SK-N-SH (cell line): ENCODE measurements at regions not wholly inside any gene's neighbourhood (a gene's known extent, or its start where the extent isn't known, plus 50 kb on each side); places are given as distances from the start of the nearest gene placed in this dataset.

Source experiments
- CTCF ChIA-PET: fragments of 300-600, 350-600 bp; formaldehyde crosslinking; extraction: SDS; loops from one replicate; lab custom pipeline; 2021; lab: Yijun Ruan, JAX
- POLR2A ChIA-PET: fragments of 350-600 bp; sonication (Branson Sonifier 250); formaldehyde crosslinking; extraction: SDS; loops from one replicate; lab custom pipeline; 2020; ENCODE audit warnings: antibody characterized with exemption, inconsistent platforms; lab: Yijun Ruan, JAX
- DNase-seq: peaks from one replicate; pipeline ENCODE4 v3.0.0; 2012
- H2AFZ ChIP-seq: fragments of 200-600 bp; sonication (generic); 2 replicates; pipeline ENCODE4 v1.8.1; 2016; ENCODE audit warnings: antibody characterized with exemption, mild to moderate bottlenecking, low read depth
- H3F3A ChIP-seq: fragments of 200-600 bp; sonication (generic); replicated peaks from 2 replicates; pipeline ENCODE3; 2016; ENCODE audit warnings: antibody characterized with exemption, mild to moderate bottlenecking; ENCODE audit not compliant: insufficient read depth
- H3K27ac ChIP-seq, 2 experiments: fragments of 200-500 bp in 1 of 2; fragments of 200-600 bp in 1 of 2; sonication (Bioruptor generic) in 1 of 2; sonication (generic), shearing (Covaris generic) in 1 of 2; 2 replicates each; pipeline versions ENCODE4 v1.5.1 to v1.6.1; 2014 to 2016; ENCODE audit warnings: low read depth in 2 of 2, inconsistent platforms in 1 of 2, low read length in 1 of 2, mild to moderate bottlenecking in 1 of 2, mixed read lengths in 1 of 2
- H3K27me3 ChIP-seq: fragments of 200-600 bp; sonication (generic), shearing (Covaris generic); 2 replicates; pipeline ENCODE4 v1.6.1; 2016; ENCODE audit warnings: mixed run types; ENCODE audit not compliant: insufficient read depth
- H3K36me3 ChIP-seq, 2 experiments: fragments of 200-500 bp in 1 of 2; fragments of 200-600 bp in 1 of 2; sonication (Bioruptor generic) in 1 of 2; sonication (generic) in 1 of 2; replicated peaks in 1 of 2; 2 replicates each; pipeline versions ENCODE3 to v1.5.1; 2014 to 2016; ENCODE audit warnings: low read length in 1 of 2, mild to moderate bottlenecking in 1 of 2; ENCODE audit not compliant: insufficient read depth in 2 of 2, control insufficient read depth in 1 of 2
- H3K4me1 ChIP-seq, 2 experiments: fragments of 200-500 bp in 1 of 2; fragments of 200-600 bp in 1 of 2; sonication (Bioruptor generic) in 1 of 2; sonication (generic), shearing (Covaris generic) in 1 of 2; 2 replicates each; pipeline versions ENCODE4 v1.5.1 to v1.6.1; 2014 to 2016; ENCODE audit warnings: low read depth in 1 of 2, low read length in 1 of 2, mixed run types in 1 of 2; ENCODE audit not compliant: insufficient read depth in 2 of 2, control insufficient read depth in 1 of 2
- H3K4me2 ChIP-seq: fragments of 200-600 bp; sonication (generic), shearing (Covaris generic); 2 replicates; pipeline ENCODE4 v1.6.1; 2017; ENCODE audit warnings: mixed run types
- H3K4me3 ChIP-seq, 2 experiments: fragments of 200-500 bp in 1 of 2; fragments of 200-600 bp in 1 of 2; sonication (Bioruptor generic) in 1 of 2; sonication (generic), shearing (Covaris generic) in 1 of 2; 2 replicates each; pipeline versions ENCODE4 v1.5.1 to v1.8.1; 2014 to 2016; ENCODE audit warnings: low read depth in 2 of 2, inconsistent platforms in 1 of 2, low read length in 1 of 2, mild to moderate bottlenecking in 1 of 2, mixed read lengths in 1 of 2, moderate library complexity in 1 of 2
- H3K79me2 ChIP-seq: fragments of 200-600 bp; sonication (generic); 2 replicates; pipeline ENCODE4 v1.8.1; 2017; ENCODE audit warnings: mild to moderate bottlenecking; ENCODE audit not compliant: insufficient read depth
- H3K9ac ChIP-seq: fragments of 200-600 bp; sonication (generic); 2 replicates; pipeline ENCODE4 v1.6.1; 2017; ENCODE audit warnings: mixed run types
- H3K9me2 ChIP-seq: fragments of 200-600 bp; sonication (generic); 2 replicates; pipeline ENCODE4 v1.6.1; 2017; ENCODE audit warnings: mixed run types
- H3K9me3 ChIP-seq: fragments of 200-600 bp; sonication (generic); 2 replicates; pipeline ENCODE4 v1.6.1; 2017; ENCODE audit warnings: mixed run types, mild to moderate bottlenecking, moderate library complexity
- H4K20me1 ChIP-seq: fragments of 200-600 bp; sonication (generic); 2 replicates; pipeline ENCODE4 v1.6.1; 2017; ENCODE audit warnings: mild to moderate bottlenecking, mixed run types; ENCODE audit not compliant: insufficient read depth
- CHD2 ChIP-seq: fragments of 150-350 bp; IDR thresholded peaks from 2 replicates; pipeline ENCODE4 v1.6.1; 2018; ENCODE audit warnings: low read length; ENCODE audit not compliant: partially characterized antibody
- FOXM1 ChIP-seq: IDR thresholded peaks from 2 replicates; pipeline ENCODE4 v1.4.0; 2012; ENCODE audit warnings: low read depth, mild to moderate bottlenecking
- GABPA ChIP-seq: IDR thresholded peaks from 2 replicates; pipeline ENCODE4 v1.4.0; 2012; ENCODE audit warnings: low read depth, mild to moderate bottlenecking
- JUND ChIP-seq: IDR thresholded peaks from 2 replicates; pipeline ENCODE4 v1.4.0; 2012
- MAX ChIP-seq: IDR thresholded peaks from 2 replicates; pipeline ENCODE4 v1.4.0; 2012; ENCODE audit warnings: low read depth
- MXI1 ChIP-seq: IDR thresholded peaks from 2 replicates; pipeline ENCODE4 v1.6.1; 2012; ENCODE audit warnings: mild to moderate bottlenecking, low read depth, low read length, improper control_type of control experiment
- POLR2AphosphoS5 ChIP-seq: IDR thresholded peaks from 2 replicates; pipeline ENCODE4 v1.6.1; 2012; ENCODE audit warnings: low read depth, low read length
- RCOR1 ChIP-seq: fragments of 150-350 bp; IDR thresholded peaks from 2 replicates; pipeline ENCODE4 v1.6.1; 2017; ENCODE audit warnings: antibody characterized with exemption, low read length
- REST ChIP-seq: IDR thresholded peaks from 2 replicates; pipeline ENCODE4 v1.6.1; 2012; ENCODE audit warnings: mild to moderate bottlenecking, low read depth, low read length, moderate library complexity
- RFX5 ChIP-seq: IDR thresholded peaks from 2 replicates; pipeline ENCODE4 v1.6.1; 2012; ENCODE audit warnings: mild to moderate bottlenecking, improper control_type of control experiment, low read length
- SMC3 ChIP-seq: IDR thresholded peaks from 2 replicates; pipeline ENCODE4 v1.6.1; 2012; ENCODE audit warnings: low read depth, low read length, improper control_type of control experiment
- TEAD4 ChIP-seq: IDR thresholded peaks from 2 replicates; pipeline ENCODE4 v1.4.0; 2012; ENCODE audit warnings: mild to moderate bottlenecking, borderline replicate concordance; ENCODE audit not compliant: insufficient read depth
- YY1 ChIP-seq: IDR thresholded peaks from 2 replicates; pipeline ENCODE4 v1.4.0; 2012; ENCODE audit warnings: low read depth, mild to moderate bottlenecking
- WGBS: methylation state at CpG from one replicate; pipeline ENCODE4 v1.1.6; 2017; ENCODE audit warnings: low lambda C conversion rate; 5-methylcytosine and 5-hydroxymethylcytosine counted together

GRCh38 chr13:74082741-74083160 is 51.5 kb downstream of the KLF12 start:
- no peak for TF ChIP-seq MXI1
- no peak for TF ChIP-seq RFX5
- TF ChIP-seq GABPA, result no peak
- TF ChIP-seq JUND, result 0 out of 2 replicates have a peak, but pooled peaks have one; percentile 0
- TF ChIP-seq YY1, result no peak
- no peak for TF ChIP-seq SMC3
- TF ChIP-seq CHD2, result no peak
- no peak for TF ChIP-seq MAX
- Histone ChIP-seq H3K9me2 (no peaks in the 10 kb centered on the region), H3K79me2 (peaks cover 83% of the 10 kb centered on the region)

GRCh38 chr13:74080762-74081161 is 53.4 kb downstream of the KLF12 start:
- Histone ChIP-seq H3K4me1 (peaks cover under 1 to 2% of the 10 kb centered on the region in 2 experiments; a peak in 2 of 4 replicates), H3K4me3 (no peak overlapping the region), H3K36me3 (no peaks in the 10 kb centered on the region), H3K27me3 (no peaks in the 10 kb centered on the region), H3K9me2 (no peaks in the 10 kb centered on the region), H2AFZ (no peak overlapping the region), H3K9ac (no peak overlapping the region), H3K27ac (no peak overlapping the region), H3K4me2 (no peak overlapping the region), H3K79me2 (peaks cover 78% of the 10 kb centered on the region), H3F3A (peaks cover 3% of the 10 kb centered on the region), H4K20me1 (peaks cover 24% of the 10 kb centered on the region), H3K9me3 (no peaks in the 10 kb centered on the region)
- WGBS, result 94% methylated on average over 1 of the region's 1 CpG
- CTCF ChIA-PET, result interaction anchor here (0.7 kb wide), 1 partner anchor 299 kb away, joined by 3 read pairs; no protein-coding TSS in a partner anchor
- TF ChIP-seq YY1 (no peak), POLR2AphosphoS5 (no peak), FOXM1 (no peak), TEAD4 (no peak), RCOR1 (no peak), MXI1 (no peak), RFX5 (no peak), MAX (no peak), REST (no peak)
- DNase-seq, result no peak
- POLR2A ChIA-PET, result no interaction called here

More at GRCh38 chr13:74082741-74083160, 51.5 kb downstream of the KLF12 start:
- ChIA-PET POLR2A (no interaction called here), CTCF (no interaction called here)
- H3K27ac ChIP-seq, result peak overlapping the region in 1 of 2 experiments; percentile 10; a peak in 1 of 4 replicates
- peaks cover 0 to 7% of the 10 kb centered on the region in 2 experiments; a peak in 1 of 4 replicates for H3K4me1 ChIP-seq
- no peaks in the 10 kb centered on the region for H3K36me3 ChIP-seq
- H4K20me1 ChIP-seq, result peaks cover 24% of the 10 kb centered on the region
- no peak for DNase-seq
- no peaks in the 10 kb centered on the region for H3K27me3 ChIP-seq
- no peak overlapping the region for H2AFZ ChIP-seq
- no peak overlapping the region for H3K4me2 ChIP-seq
- WGBS, result 84% methylated on average over 3 of the region's 3 CpGs
- no peak overlapping the region for H3K4me3 ChIP-seq
- peaks cover 3% of the 10 kb centered on the region for H3F3A ChIP-seq
- H3K9ac ChIP-seq, result no peak overlapping the region
- no peaks in the 10 kb centered on the region for H3K9me3 ChIP-seq
